A673 (cell line): ENCODE measurements at regions not wholly inside any gene's neighbourhood (a gene's known extent, or its start where the extent isn't known, plus 50 kb on each side); places are given as distances from the start of the nearest gene placed in this dataset.
A peak's percentile ranks its signal among the peaks of the same experiment; 100 is the strongest.

Experiments
- BruUV-seq: library from RNA; stranded (reverse); fragments of 400-500 nt; replicated peaks from 2 replicates; lab custom pipeline; 2021; lab: Mats Ljungman, UMichigan
- CTCF ChIA-PET: fragments of 300-600 bp; sonication (Branson Sonifier 250); formaldehyde crosslinking; loops from one replicate; lab custom pipeline; 2022; ENCODE audit warnings: antibody characterized with exemption; lab: Charles Lee
- POLR2A ChIA-PET: fragments of 300-600 bp; sonication (Branson Sonifier 250); formaldehyde crosslinking; loops from one replicate; lab custom pipeline; 2022; ENCODE audit warnings: antibody characterized with exemption; ENCODE audit not compliant: low non-redundant PET; lab: Charles Lee
- DNase-seq: peaks from one replicate; pipeline ENCODE4 v3.0.0-alpha.2; 2015; ENCODE audit warnings: low spot score
- H3K27ac ChIP-seq: fragments of 200-600 bp; sonication (generic); 2 replicates; pipeline ENCODE4 v1.5.1; 2016; ENCODE audit warnings: mixed run types, low read depth, mild to moderate bottlenecking, mixed read lengths, antibody characterized with exemption, low read length; ENCODE audit not compliant: poor library complexity, severe bottlenecking
- H3K27me3 ChIP-seq: fragments of 200-600 bp; sonication (generic); replicated peaks from 2 replicates; pipeline ENCODE4 v1.6.1; 2017; ENCODE audit warnings: mixed run types, low read depth, mild to moderate bottlenecking, mixed read lengths, antibody characterized with exemption, low read length; ENCODE audit not compliant: insufficient read depth, poor library complexity
- H3K36me3 ChIP-seq: fragments of 200-600 bp; sonication (generic); 2 replicates; pipeline ENCODE4 v1.6.1; 2016; ENCODE audit warnings: mixed run types, mild to moderate bottlenecking, mixed read lengths, antibody characterized with exemption, low read length; ENCODE audit not compliant: insufficient read depth, poor library complexity, severe bottlenecking
- H3K4me1 ChIP-seq: fragments of 200-600 bp; sonication (generic); 2 replicates; pipeline ENCODE4 v1.6.1; 2017; ENCODE audit warnings: mixed run types, mild to moderate bottlenecking, mixed read lengths, antibody characterized with exemption, low read length; ENCODE audit not compliant: insufficient read depth, poor library complexity, severe bottlenecking
- H3K4me3 ChIP-seq: fragments of 200-600 bp; sonication (generic); 2 replicates; pipeline ENCODE4 v1.5.1; 2016; ENCODE audit warnings: low read depth, mixed run types, mild to moderate bottlenecking, mixed read lengths, low read length; ENCODE audit not compliant: poor library complexity, severe bottlenecking
- H3K9me3 ChIP-seq: fragments of 200-600 bp; sonication (generic); 2 replicates; pipeline ENCODE4 v1.6.1; 2016; ENCODE audit warnings: mixed run types, low read depth, mild to moderate bottlenecking, mixed read lengths, antibody characterized with exemption, low read length; ENCODE audit not compliant: poor library complexity, severe bottlenecking
- CTCF ChIP-seq: fragments of 300-800, 200-600 bp; sonication (generic); conservative IDR thresholded peaks from 2 replicates; pipeline ENCODE4 v1.5.1; 2017; ENCODE audit warnings: low read depth, mild to moderate bottlenecking, antibody characterized with exemption, low read length, moderate library complexity, mixed read lengths
- EZH2 ChIP-seq: fragments of 200-600 bp; sonication (generic); IDR thresholded peaks from 2 replicates; pipeline ENCODE4 v1.6.1; 2017; ENCODE audit warnings: borderline replicate concordance, low read depth, mild to moderate bottlenecking, mixed read lengths, antibody characterized with exemption, low read length; ENCODE audit not compliant: poor library complexity, severe bottlenecking
- intact Hi-C: fragments of 100-400 bp; cut with micrococcal nuclease; formaldehyde crosslinking; loops from one replicate; pipeline ENCODE4 v1.10.0; 2022; ENCODE audit not compliant: unreplicated experiment

- Histone ChIP-seq H3K4me1 (no peaks in the 10 kb centered on the region), H3K4me3 (no peak overlapping the region), H3K9me3 (no peaks in the 10 kb centered on the region), H3K36me3 (no peaks in the 10 kb centered on the region), H3K27me3 (no peaks in the 10 kb centered on the region), H3K27ac (no peak overlapping the region)
- ChIA-PET CTCF (no interaction called here), POLR2A (no interaction called here)
- BruUV-seq: no TSS peak
- TF ChIP-seq EZH2 (no peak), CTCF (no peak)
- intact Hi-C loops: no loop called here
- peak; percentile 3 for DNase-seq
These were observed 1136.6 kb upstream of the PABPC4L start for GRCh38 chr4:135338181-135338580.

GRCh38 chr4:135325264-135325663 is 1123.7 kb upstream of the PABPC4L start:
- intact Hi-C loops: no loop called here
- Histone ChIP-seq H3K27ac (no peak overlapping the region), H3K4me3 (no peak overlapping the region), H3K4me1 (no peaks in the 10 kb centered on the region), H3K27me3 (no peaks in the 10 kb centered on the region), H3K36me3 (no peaks in the 10 kb centered on the region), H3K9me3 (peaks cover 8% of the 10 kb centered on the region)
- no TSS peak for BruUV-seq
- ChIA-PET POLR2A (no interaction called here), CTCF (no interaction called here)
- TF ChIP-seq CTCF (no peak), EZH2 (no peak)
- no peak for DNase-seq

- Histone ChIP-seq H3K27ac (no peak overlapping the region), H3K4me3 (no peak overlapping the region), H3K36me3 (no peaks in the 10 kb centered on the region), H3K27me3 (no peaks in the 10 kb centered on the region), H3K4me1 (no peaks in the 10 kb centered on the region), H3K9me3 (peaks cover 8% of the 10 kb centered on the region)
- no TSS peak for BruUV-seq
- TF ChIP-seq EZH2: no peak
- TF ChIP-seq CTCF: no peak
- ChIA-PET POLR2A (interaction anchor here (0.6 kb wide), 1 partner anchor 215 kb away, joined by 6 read pairs; no protein-coding TSS in a partner anchor), CTCF (no interaction called here)
- no peak for DNase-seq
- intact Hi-C loops: no loop called here
These were observed 1118.1 kb upstream of the PABPC4L start for GRCh38 chr4:135319685-135320084.
